ENCODE measurements at regions not wholly inside any gene's neighbourhood (a gene's known extent, or its start where the extent isn't known, plus 50 kb on each side); places are given as distances from the start of the nearest gene placed in this dataset.

- TF ChIP-seq, protein P1, sequence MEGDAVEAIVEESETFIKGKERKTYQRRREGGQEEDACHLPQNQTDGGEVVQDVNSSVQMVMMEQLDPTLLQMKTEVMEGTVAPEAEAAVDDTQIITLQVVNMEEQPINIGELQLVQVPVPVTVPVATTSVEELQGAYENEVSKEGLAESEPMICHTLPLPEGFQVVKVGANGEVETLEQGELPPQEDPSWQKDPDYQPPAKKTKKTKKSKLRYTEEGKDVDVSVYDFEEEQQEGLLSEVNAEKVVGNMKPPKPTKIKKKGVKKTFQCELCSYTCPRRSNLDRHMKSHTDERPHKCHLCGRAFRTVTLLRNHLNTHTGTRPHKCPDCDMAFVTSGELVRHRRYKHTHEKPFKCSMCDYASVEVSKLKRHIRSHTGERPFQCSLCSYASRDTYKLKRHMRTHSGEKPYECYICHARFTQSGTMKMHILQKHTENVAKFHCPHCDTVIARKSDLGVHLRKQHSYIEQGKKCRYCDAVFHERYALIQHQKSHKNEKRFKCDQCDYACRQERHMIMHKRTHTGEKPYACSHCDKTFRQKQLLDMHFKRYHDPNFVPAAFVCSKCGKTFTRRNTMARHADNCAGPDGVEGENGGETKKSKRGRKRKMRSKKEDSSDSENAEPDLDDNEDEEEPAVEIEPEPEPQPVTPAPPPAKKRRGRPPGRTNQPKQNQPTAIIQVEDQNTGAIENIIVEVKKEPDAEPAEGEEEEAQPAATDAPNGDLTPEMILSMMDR (IDR thresholded peaks at IDR 0.05; ENCODE audit: low read depth, low read length) = no peak
- no peak for TF ChIP-seq POLR2A (IDR thresholded peaks at IDR 0.05; ENCODE audit: extremely low read depth, insufficient read length)
- TF ChIP-seq, protein P2, sequence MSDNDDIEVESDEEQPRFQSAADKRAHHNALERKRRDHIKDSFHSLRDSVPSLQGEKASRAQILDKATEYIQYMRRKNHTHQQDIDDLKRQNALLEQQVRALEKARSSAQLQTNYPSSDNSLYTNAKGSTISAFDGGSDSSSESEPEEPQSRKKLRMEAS (IDR thresholded peaks at IDR 0.05; ENCODE audit: low read depth, low read length) = no peak
These were observed 65.2 kb upstream of the SMIM36 start for GRCh38 chr17:55576237-55576995.
